DND-41 (cell line): ENCODE measurements at regions not wholly inside any gene's neighbourhood (a gene's known extent, or its start where the extent isn't known, plus 50 kb on each side); places are given as distances from the start of the nearest gene placed in this dataset.

Source experiments
- ATAC-seq: fragments of 200-7000 bp; cut with Tn5 transposase; 3 replicates; pipeline ENCODE4 v1.9.1; 2021; ENCODE audit warnings: low read depth; ENCODE audit not compliant: insufficient read depth
- DNase-seq: peaks from one replicate; pipeline ENCODE4 v3.0.0-alpha.2; 2020
- H2AFZ ChIP-seq: 2 replicates; pipeline ENCODE4 v1.6.0; 2012; ENCODE audit warnings: low read depth, low read length
- H3K27ac ChIP-seq: 2 replicates; pipeline ENCODE4 v1.5.1; 2012; ENCODE audit warnings: low read length, inconsistent platforms
- H3K27me3 ChIP-seq: fragments of 200-600 bp; sonication (generic); 2 replicates; pipeline ENCODE4 v1.6.0; 2012; ENCODE audit warnings: low read length, mild to moderate bottlenecking, inconsistent platforms; ENCODE audit not compliant: insufficient read depth, poor library complexity
- H3K36me3 ChIP-seq: 2 replicates; pipeline ENCODE4 v1.5.1; 2012; ENCODE audit warnings: low read length, inconsistent platforms; ENCODE audit not compliant: insufficient read depth
- H3K4me1 ChIP-seq: 2 replicates; pipeline ENCODE4 v1.5.1; 2012; ENCODE audit warnings: mild to moderate bottlenecking, low read length; ENCODE audit not compliant: insufficient read depth
- H3K4me2 ChIP-seq: 2 replicates; pipeline ENCODE4 v1.6.0; 2012; ENCODE audit warnings: mild to moderate bottlenecking, moderate library complexity, low read length, inconsistent platforms; ENCODE audit not compliant: insufficient read depth
- H3K4me3 ChIP-seq, 2 experiments: fragments of 200-600 bp in 1 of 2; shearing (Covaris generic) in 1 of 2; 2 replicates each; pipeline ENCODE4 v1.5.1; 2012 to 2016; ENCODE audit warnings: inconsistent platforms in 2 of 2, low read length in 2 of 2, mild to moderate bottlenecking in 2 of 2, low read depth in 1 of 2, moderate library complexity in 1 of 2
- H3K79me2 ChIP-seq: 2 replicates; pipeline ENCODE4 v1.6.0; 2012; ENCODE audit warnings: low read length, inconsistent platforms; ENCODE audit not compliant: insufficient read depth
- H3K9ac ChIP-seq: 2 replicates; pipeline ENCODE4 v1.6.0; 2012; ENCODE audit warnings: low read depth, mild to moderate bottlenecking, inconsistent platforms, low read length, moderate library complexity
- H3K9me3 ChIP-seq: 2 replicates; pipeline ENCODE4 v1.5.1; 2012; ENCODE audit warnings: low read length, moderate library complexity, mild to moderate bottlenecking, inconsistent platforms; ENCODE audit not compliant: insufficient read depth, severe bottlenecking
- H4K20me1 ChIP-seq: 2 replicates; pipeline ENCODE4 v1.6.0; 2012; ENCODE audit warnings: low read length; ENCODE audit not compliant: insufficient read depth
- EZH2 ChIP-seq: IDR thresholded peaks from 3 replicates; pipeline ENCODE4 v1.6.1; 2012; ENCODE audit warnings: borderline replicate concordance, low read depth, mild to moderate bottlenecking, moderate library complexity, low read length, inconsistent platforms; ENCODE audit not compliant: severe bottlenecking
- TF ChIP-seq, protein P1 (sequence below): IDR thresholded peaks from 2 replicates; pipeline ENCODE4 v1.5.1; 2012; ENCODE audit warnings: borderline replicate concordance, low read length, moderate library complexity, mild to moderate bottlenecking; ENCODE audit not compliant: poor library complexity, severe bottlenecking; ENCODE audit errors: extremely low read depth

DNA sequence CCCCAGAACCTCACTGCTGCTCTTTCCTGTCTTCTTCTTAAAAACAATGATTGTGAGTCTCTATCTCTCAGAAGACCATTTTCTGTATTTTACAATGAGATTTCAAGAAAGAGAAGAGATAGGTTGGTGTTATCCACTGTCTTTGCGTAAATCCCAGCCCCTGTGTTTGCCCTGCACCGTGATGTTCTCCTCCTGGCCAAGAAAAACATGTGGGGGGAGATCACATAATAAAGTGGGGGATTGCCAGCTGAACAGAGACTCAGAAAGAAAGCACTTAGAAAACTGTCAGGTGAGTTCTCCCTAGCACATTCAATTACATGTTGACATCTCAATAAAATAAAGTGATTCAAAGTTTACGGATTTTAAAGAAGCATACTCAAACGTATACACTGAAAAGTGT, 105.0 kb upstream of the PITRM1 start:
- TF ChIP-seq, protein P1, sequence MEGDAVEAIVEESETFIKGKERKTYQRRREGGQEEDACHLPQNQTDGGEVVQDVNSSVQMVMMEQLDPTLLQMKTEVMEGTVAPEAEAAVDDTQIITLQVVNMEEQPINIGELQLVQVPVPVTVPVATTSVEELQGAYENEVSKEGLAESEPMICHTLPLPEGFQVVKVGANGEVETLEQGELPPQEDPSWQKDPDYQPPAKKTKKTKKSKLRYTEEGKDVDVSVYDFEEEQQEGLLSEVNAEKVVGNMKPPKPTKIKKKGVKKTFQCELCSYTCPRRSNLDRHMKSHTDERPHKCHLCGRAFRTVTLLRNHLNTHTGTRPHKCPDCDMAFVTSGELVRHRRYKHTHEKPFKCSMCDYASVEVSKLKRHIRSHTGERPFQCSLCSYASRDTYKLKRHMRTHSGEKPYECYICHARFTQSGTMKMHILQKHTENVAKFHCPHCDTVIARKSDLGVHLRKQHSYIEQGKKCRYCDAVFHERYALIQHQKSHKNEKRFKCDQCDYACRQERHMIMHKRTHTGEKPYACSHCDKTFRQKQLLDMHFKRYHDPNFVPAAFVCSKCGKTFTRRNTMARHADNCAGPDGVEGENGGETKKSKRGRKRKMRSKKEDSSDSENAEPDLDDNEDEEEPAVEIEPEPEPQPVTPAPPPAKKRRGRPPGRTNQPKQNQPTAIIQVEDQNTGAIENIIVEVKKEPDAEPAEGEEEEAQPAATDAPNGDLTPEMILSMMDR = no peak
- no peak for TF ChIP-seq EZH2
- Histone ChIP-seq H3K4me2 (no peak overlapping the region), H2AFZ (no peak overlapping the region), H3K79me2 (no peaks in the 10 kb centered on the region), H3K27ac (no peak overlapping the region), H3K27me3 (no peaks in the 10 kb centered on the region), H3K9me3 (no peaks in the 10 kb centered on the region), H3K4me1 (no peaks in the 10 kb centered on the region), H3K4me3 (no peak overlapping the region), H3K36me3 (no peaks in the 10 kb centered on the region), H4K20me1 (no peaks in the 10 kb centered on the region), H3K9ac (no peak overlapping the region)
- ATAC-seq = no peak
- DNase-seq = no peak

DNA sequence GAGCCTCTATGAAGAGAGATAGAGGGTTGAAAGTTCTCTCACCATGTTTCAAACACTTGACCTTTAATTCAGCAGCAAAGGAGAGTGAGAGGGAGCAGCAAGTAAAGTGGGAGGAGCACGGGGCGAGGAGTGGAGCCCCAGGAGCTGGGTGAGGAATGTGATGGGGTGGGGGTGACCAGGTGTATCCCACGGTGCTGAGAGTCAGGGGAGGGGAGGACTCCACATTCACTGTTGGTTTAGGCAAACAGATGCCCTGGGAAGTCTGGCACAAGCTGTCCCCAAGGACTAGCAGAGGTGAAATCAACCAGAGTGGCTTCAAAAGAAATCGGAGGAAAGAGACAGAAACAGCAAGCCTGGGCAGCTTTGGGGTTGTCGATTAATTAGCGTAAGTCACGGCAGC, 101.8 kb upstream of the PITRM1 start:
- no peak overlapping the region for H2AFZ ChIP-seq
- H3K79me2 ChIP-seq = no peaks in the 10 kb centered on the region
- H3K4me2 ChIP-seq = no peak overlapping the region
- H3K36me3 ChIP-seq = no peaks in the 10 kb centered on the region
- H3K27me3 ChIP-seq = no peaks in the 10 kb centered on the region
- DNase-seq = no peak
- TF ChIP-seq EZH2 = no peak
- TF ChIP-seq, protein P1 = no peak
- H3K9me3 ChIP-seq = no peaks in the 10 kb centered on the region
- H3K9ac ChIP-seq = no peak overlapping the region
- no peak overlapping the region for H3K4me3 ChIP-seq
- H3K4me1 ChIP-seq = no peaks in the 10 kb centered on the region
- H4K20me1 ChIP-seq = no peaks in the 10 kb centered on the region
- ATAC-seq = no peak
- H3K27ac ChIP-seq = no peak overlapping the region

DNA sequence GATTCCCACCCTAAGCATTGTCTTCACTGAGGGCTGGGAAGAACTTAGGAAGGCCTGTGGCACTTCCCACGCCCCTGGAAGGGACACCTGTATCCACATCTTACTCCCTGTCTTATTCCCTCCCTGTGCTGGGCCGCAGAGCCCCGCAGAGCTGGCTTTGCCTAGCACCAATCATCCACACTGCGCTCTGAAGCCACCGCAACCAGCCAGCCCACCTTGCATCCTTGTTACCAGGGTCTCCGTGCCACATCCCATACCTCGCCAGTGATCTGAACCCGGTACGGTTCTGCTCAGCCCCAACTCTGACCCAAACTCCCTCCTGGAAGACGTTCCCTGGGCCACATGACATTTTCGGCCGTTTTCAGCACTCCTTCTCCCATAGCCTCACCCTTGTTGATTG, 101.4 kb upstream of the PITRM1 start:
- Histone ChIP-seq H3K9ac (no peak overlapping the region), H3K27ac (no peak overlapping the region), H3K36me3 (no peaks in the 10 kb centered on the region), H3K79me2 (no peaks in the 10 kb centered on the region), H3K9me3 (no peaks in the 10 kb centered on the region), H3K4me2 (no peak overlapping the region), H3K27me3 (no peaks in the 10 kb centered on the region), H3K4me3 (no peak overlapping the region), H4K20me1 (no peaks in the 10 kb centered on the region), H3K4me1 (no peaks in the 10 kb centered on the region), H2AFZ (no peak overlapping the region)
- ATAC-seq (no peak), DNase-seq (no peak)
- TF ChIP-seq, protein P1 = no peak
- TF ChIP-seq EZH2 = no peak

DNA sequence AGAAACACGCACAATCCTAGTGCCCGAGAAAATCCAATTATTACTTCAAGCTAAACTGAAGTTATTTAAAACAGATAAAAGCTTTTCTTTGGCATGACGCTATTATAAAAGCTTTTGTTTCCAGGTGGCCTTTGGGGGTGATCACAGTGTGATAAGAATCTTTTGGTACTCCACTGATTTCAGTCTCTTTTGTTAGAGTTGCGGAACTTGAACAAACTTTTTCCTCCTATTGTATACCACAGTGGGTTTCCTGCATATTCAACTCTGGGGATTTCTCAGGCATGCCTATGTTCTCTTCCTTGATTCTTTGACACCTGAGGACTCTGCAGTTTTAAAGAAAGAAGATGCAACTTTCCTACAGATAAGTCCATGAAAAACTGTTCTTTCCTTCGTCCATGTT, 99.7 kb upstream of the PITRM1 start:
- no peak overlapping the region for H3K9ac ChIP-seq
- H3K79me2 ChIP-seq = no peaks in the 10 kb centered on the region
- no peaks in the 10 kb centered on the region for H3K27me3 ChIP-seq
- H3K4me3 ChIP-seq = no peak overlapping the region
- no peak for TF ChIP-seq EZH2
- TF ChIP-seq, protein P1 = no peak
- no peak for ATAC-seq
- H4K20me1 ChIP-seq = no peaks in the 10 kb centered on the region
- H3K4me2 ChIP-seq = no peak overlapping the region
- no peaks in the 10 kb centered on the region for H3K9me3 ChIP-seq
- no peaks in the 10 kb centered on the region for H3K36me3 ChIP-seq
- no peak overlapping the region for H2AFZ ChIP-seq
- no peak for DNase-seq
- H3K27ac ChIP-seq = no peak overlapping the region
- H3K4me1 ChIP-seq = no peaks in the 10 kb centered on the region
